Activated naive CD8-positive, alpha-beta T cell treated with anti-CD3 and anti-CD28 coated beads for 36 hours (primary cell): ENCODE measurements at regions not wholly inside any gene's neighbourhood (a gene's known extent, or its start where the extent isn't known, plus 50 kb on each side); places are given as distances from the start of the nearest gene placed in this dataset.

ENCODE experiments used
- DNase-seq: peaks from one replicate; pipeline ENCODE4 v3.0.0; 2021
- H3K27ac Mint-ChIP-seq: one replicate; pipeline ENCODE4 v1.8.0; 2022; ENCODE audit warnings: mild to moderate bottlenecking, moderate library complexity, mixed read lengths
- H3K27me3 Mint-ChIP-seq: one replicate; pipeline ENCODE4 v1.8.0; 2022; ENCODE audit warnings: mild to moderate bottlenecking, mixed read lengths
- H3K36me3 Mint-ChIP-seq: one replicate; pipeline ENCODE4 v1.8.0; 2021; ENCODE audit warnings: mild to moderate bottlenecking, mixed read lengths
- H3K4me1 Mint-ChIP-seq: one replicate; pipeline ENCODE4 v1.8.0; 2021; ENCODE audit warnings: mixed read lengths
- H3K4me3 Mint-ChIP-seq: one replicate; pipeline ENCODE4 v1.8.0; 2022; ENCODE audit warnings: mild to moderate bottlenecking, moderate library complexity, mixed read lengths
- H3K9me3 Mint-ChIP-seq: one replicate; pipeline ENCODE4 v1.8.0; 2022; ENCODE audit warnings: mixed read lengths

GRCh38 chr4:127047930-127048329 lies 584.8 kb upstream of the INTU start:
- H3K27me3 Mint-ChIP-seq = no peaks in the 10 kb centered on the region
- peaks cover 4% of the 10 kb centered on the region for H3K9me3 Mint-ChIP-seq
- H3K4me3 Mint-ChIP-seq = no peak overlapping the region
- H3K27ac Mint-ChIP-seq = no peak overlapping the region
- DNase-seq = no peak
- no peaks in the 10 kb centered on the region for H3K36me3 Mint-ChIP-seq
- no peaks in the 10 kb centered on the region for H3K4me1 Mint-ChIP-seq

- Mint-ChIP-seq H3K4me1 (no peaks in the 10 kb centered on the region), H3K4me3 (no peak overlapping the region), H3K9me3 (peaks cover 4% of the 10 kb centered on the region), H3K27ac (no peak overlapping the region), H3K36me3 (no peaks in the 10 kb centered on the region), H3K27me3 (no peaks in the 10 kb centered on the region)
- DNase-seq = no peak
Observed at GRCh38 chr4:127048376-127049044, 584.2 kb upstream of the INTU start.

- H3K36me3 Mint-ChIP-seq = no peaks in the 10 kb centered on the region
- no peak for DNase-seq
- no peak overlapping the region for H3K27ac Mint-ChIP-seq
- no peak overlapping the region for H3K4me3 Mint-ChIP-seq
- no peaks in the 10 kb centered on the region for H3K4me1 Mint-ChIP-seq
- H3K9me3 Mint-ChIP-seq = peaks cover 2% of the 10 kb centered on the region
- no peaks in the 10 kb centered on the region for H3K27me3 Mint-ChIP-seq
Observed at GRCh38 chr4:127049526-127049925, 583.2 kb upstream of the INTU start.

- H3K4me1 Mint-ChIP-seq = no peaks in the 10 kb centered on the region
- H3K27me3 Mint-ChIP-seq = no peaks in the 10 kb centered on the region
- H3K27ac Mint-ChIP-seq = no peak overlapping the region
- H3K9me3 Mint-ChIP-seq = peaks cover 10% of the 10 kb centered on the region
- H3K4me3 Mint-ChIP-seq = no peak overlapping the region
- no peak for DNase-seq
- no peaks in the 10 kb centered on the region for H3K36me3 Mint-ChIP-seq
Observed at GRCh38 chr4:127052742-127053141, 580.0 kb upstream of the INTU start.

GRCh38 chr4:127055357-127055756 lies 577.4 kb upstream of the INTU start:
- Mint-ChIP-seq H3K4me1 (no peaks in the 10 kb centered on the region), H3K9me3 (peaks cover 11% of the 10 kb centered on the region), H3K4me3 (no peak overlapping the region), H3K27me3 (no peaks in the 10 kb centered on the region), H3K36me3 (no peaks in the 10 kb centered on the region), H3K27ac (no peak overlapping the region)
- DNase-seq = no peak

GRCh38 chr4:127069675-127070074 lies 563.1 kb upstream of the INTU start:
- peaks cover 1% of the 10 kb centered on the region for H3K9me3 Mint-ChIP-seq

GRCh38 chr4:127071443-127071842 lies 561.3 kb upstream of the INTU start:
- no peaks in the 10 kb centered on the region for H3K36me3 Mint-ChIP-seq

More at GRCh38 chr4:127069675-127070074, 563.1 kb upstream of the INTU start:
- Mint-ChIP-seq H3K4me3 (no peak overlapping the region), H3K36me3 (no peaks in the 10 kb centered on the region), H3K27me3 (no peaks in the 10 kb centered on the region), H3K27ac (no peak overlapping the region), H3K4me1 (no peaks in the 10 kb centered on the region)
- no peak for DNase-seq

GRCh38 chr4:127080141-127080540 lies 552.6 kb upstream of the INTU start:
- DNase-seq = no peak
- Mint-ChIP-seq H3K4me1 (no peaks in the 10 kb centered on the region), H3K9me3 (no peaks in the 10 kb centered on the region), H3K4me3 (no peak overlapping the region), H3K36me3 (no peaks in the 10 kb centered on the region), H3K27ac (no peak overlapping the region), H3K27me3 (no peaks in the 10 kb centered on the region)

More at GRCh38 chr4:127071443-127071842, 561.3 kb upstream of the INTU start:
- no peak overlapping the region for H3K27ac Mint-ChIP-seq
- no peak for DNase-seq
- peaks cover 1% of the 10 kb centered on the region for H3K9me3 Mint-ChIP-seq
- H3K27me3 Mint-ChIP-seq = no peaks in the 10 kb centered on the region
- H3K4me3 Mint-ChIP-seq = no peak overlapping the region
- H3K4me1 Mint-ChIP-seq = no peaks in the 10 kb centered on the region

GRCh38 chr4:127081041-127081440 lies 551.7 kb upstream of the INTU start:
- Mint-ChIP-seq H3K36me3 (no peaks in the 10 kb centered on the region), H3K4me1 (no peaks in the 10 kb centered on the region), H3K4me3 (no peak overlapping the region), H3K27me3 (no peaks in the 10 kb centered on the region), H3K9me3 (peaks cover 4% of the 10 kb centered on the region), H3K27ac (no peak overlapping the region)
- DNase-seq = no peak

- H3K9me3 Mint-ChIP-seq = peaks cover 4% of the 10 kb centered on the region
- no peaks in the 10 kb centered on the region for H3K27me3 Mint-ChIP-seq
- DNase-seq = no peak
- H3K36me3 Mint-ChIP-seq = no peaks in the 10 kb centered on the region
- H3K4me3 Mint-ChIP-seq = no peak overlapping the region
- H3K4me1 Mint-ChIP-seq = no peaks in the 10 kb centered on the region
- H3K27ac Mint-ChIP-seq = no peak overlapping the region
Observed at GRCh38 chr4:127082986-127083385, 549.8 kb upstream of the INTU start.

- Mint-ChIP-seq H3K4me3 (no peak overlapping the region), H3K4me1 (no peaks in the 10 kb centered on the region), H3K36me3 (no peaks in the 10 kb centered on the region), H3K9me3 (peaks cover 4% of the 10 kb centered on the region), H3K27me3 (no peaks in the 10 kb centered on the region), H3K27ac (no peak overlapping the region)
- DNase-seq = no peak
Observed at GRCh38 chr4:127084666-127085065, 548.1 kb upstream of the INTU start.

- no peaks in the 10 kb centered on the region for H3K36me3 Mint-ChIP-seq
- peaks cover 12% of the 10 kb centered on the region for H3K9me3 Mint-ChIP-seq
- H3K4me3 Mint-ChIP-seq = no peak overlapping the region
- H3K4me1 Mint-ChIP-seq = no peaks in the 10 kb centered on the region
- no peak overlapping the region for H3K27ac Mint-ChIP-seq
- DNase-seq = no peak
- H3K27me3 Mint-ChIP-seq = no peaks in the 10 kb centered on the region
Observed at GRCh38 chr4:127097061-127097460, 535.7 kb upstream of the INTU start.

GRCh38 chr4:127102361-127102760 lies 530.4 kb upstream of the INTU start:
- H3K27ac Mint-ChIP-seq = no peak overlapping the region
- H3K36me3 Mint-ChIP-seq = no peaks in the 10 kb centered on the region
- no peak overlapping the region for H3K4me3 Mint-ChIP-seq
- peaks cover 5% of the 10 kb centered on the region for H3K9me3 Mint-ChIP-seq
- no peaks in the 10 kb centered on the region for H3K4me1 Mint-ChIP-seq
- no peak for DNase-seq
- no peaks in the 10 kb centered on the region for H3K27me3 Mint-ChIP-seq

- H3K27me3 Mint-ChIP-seq = no peaks in the 10 kb centered on the region
- H3K4me3 Mint-ChIP-seq = no peak overlapping the region
- DNase-seq = no peak
- no peaks in the 10 kb centered on the region for H3K36me3 Mint-ChIP-seq
- peaks cover 7% of the 10 kb centered on the region for H3K9me3 Mint-ChIP-seq
- H3K27ac Mint-ChIP-seq = no peak overlapping the region
- H3K4me1 Mint-ChIP-seq = no peaks in the 10 kb centered on the region
Observed at GRCh38 chr4:127103681-127104115, 529.1 kb upstream of the INTU start.

GRCh38 chr4:127113844-127114362 lies 518.9 kb upstream of the INTU start:
- no peaks in the 10 kb centered on the region for H3K36me3 Mint-ChIP-seq
- H3K4me3 Mint-ChIP-seq = no peak overlapping the region
- peaks cover 4% of the 10 kb centered on the region for H3K9me3 Mint-ChIP-seq
- no peak for DNase-seq
- no peaks in the 10 kb centered on the region for H3K4me1 Mint-ChIP-seq
- no peaks in the 10 kb centered on the region for H3K27me3 Mint-ChIP-seq
- H3K27ac Mint-ChIP-seq = no peak overlapping the region

- Mint-ChIP-seq H3K36me3 (no peaks in the 10 kb centered on the region), H3K27ac (no peak overlapping the region), H3K9me3 (peaks cover 4% of the 10 kb centered on the region), H3K4me3 (no peak overlapping the region), H3K4me1 (no peaks in the 10 kb centered on the region), H3K27me3 (no peaks in the 10 kb centered on the region)
- no peak for DNase-seq
Observed at GRCh38 chr4:127118681-127119080, 514.1 kb upstream of the INTU start.
